K562 (cell line): ENCODE measurements at regions not wholly inside any gene's neighbourhood (a gene's known extent, or its start where the extent isn't known, plus 50 kb on each side); places are given as distances from the start of the nearest gene placed in this dataset.

ENCODE experiments used
- ATF1 ChIP-seq, 2 experiments: fragments of 450-650 bp in 1 of 2; IDR thresholded peaks; 2 replicates each; pipeline ENCODE4 v1.6.1; 2016; ENCODE audit warnings: missing compliant biosample characterization in 1 of 2, missing genetic modification characterization in 1 of 2
- ATF7 ChIP-seq: fragments of 450-650 bp; IDR thresholded peaks from 2 replicates; pipeline ENCODE4 v1.7.1; 2014; ENCODE audit warnings: mild to moderate bottlenecking, moderate library complexity
- CAMTA2 ChIP-seq: fragments of 250-450 bp; sonication (Bioruptor Pico); conservative IDR thresholded peaks from 2 replicates; pipeline ENCODE4 v1.5.1; 2022
- CTCF ChIP-seq, 3 experiments: IDR thresholded peaks in 2 of 3; conservative IDR thresholded peaks in 1 of 3; 2 replicates each; pipeline ENCODE4 v1.5.1; 2011 to 2012; ENCODE audit warnings: low read length in 3 of 3, mild to moderate bottlenecking in 3 of 3, control low read depth in 2 of 3, improper control_type of control experiment in 1 of 3, inconsistent platforms in 1 of 3, low read depth in 1 of 3, mixed read lengths in 1 of 3, moderate library complexity in 1 of 3; ENCODE audit not compliant: insufficient read depth in 2 of 3
- DEAF1 ChIP-seq: fragments of 450-650 bp; formaldehyde crosslinking; IDR thresholded peaks from 2 replicates; pipeline ENCODE4 v1.4.0; 2020; ENCODE audit warnings: mild to moderate bottlenecking, moderate library complexity
- HMG20A ChIP-seq: fragments of 450-650 bp; formaldehyde crosslinking; conservative IDR thresholded peaks from 2 replicates; pipeline ENCODE4 v1.4.0; 2020; ENCODE audit warnings: mild to moderate bottlenecking, mixed read lengths
- LCOR ChIP-seq: sonication (generic); formaldehyde crosslinking; IDR thresholded peaks from 2 replicates; pipeline ENCODE4 v1.8.0; 2022; ENCODE audit warnings: mild to moderate bottlenecking, missing genetic modification reagents
- PRDM10 ChIP-seq: fragments of 450-650 bp; IDR thresholded peaks from 2 replicates; pipeline ENCODE4 v1.6.1; 2018; ENCODE audit not compliant: partially characterized antibody
- ZBTB40 ChIP-seq, 2 experiments: fragments of 450-650 bp in 1 of 2; sonication (generic) in 1 of 2; formaldehyde crosslinking in 1 of 2; IDR thresholded peaks; 2 replicates each; pipeline versions ENCODE4 v1.7.1 to v1.9.0; 2016 to 2022; ENCODE audit warnings: inconsistent platforms in 1 of 2, mild to moderate bottlenecking in 1 of 2, missing genetic modification reagents in 1 of 2
- ZNF354B ChIP-seq: fragments of 250-450 bp; sonication (Bioruptor Pico); IDR thresholded peaks from 2 replicates; pipeline ENCODE4 v1.4.0; 2020

- no peak for TF ChIP-seq ZBTB40 (IDR thresholded peaks at IDR 0.05)
- TF ChIP-seq ZBTB40 (CRISPR knock-in tag; IDR thresholded peaks at IDR 0.05), result no peak
- TF ChIP-seq CTCF (IDR thresholded peaks at IDR 0.05 in 2 of 3, conservative IDR thresholded peaks at IDR 0.05 in 1 of 3; ENCODE audit: insufficient read depth in 2 of 3, low read depth in 1 of 3, low read length in 3 of 3), result peak; percentile 47 to 76 (median 52); a peak in 5 of 6 replicates
- TF ChIP-seq PRDM10, result no peak
- no peak for TF ChIP-seq ATF1 (CRISPR knock-in tag; IDR thresholded peaks at IDR 0.05)
- no peak for TF ChIP-seq ATF1 (tag; IDR thresholded peaks at IDR 0.05)
- no peak for TF ChIP-seq HMG20A (CRISPR knock-in tag)
- TF ChIP-seq ZNF354B (CRISPR knock-in tag), result no peak
- no peak for TF ChIP-seq CAMTA2 (CRISPR knock-in tag)
- peak; percentile 56 for TF ChIP-seq DEAF1 (CRISPR knock-in tag)
- TF ChIP-seq ATF7, result no peak
- no peak for TF ChIP-seq LCOR (CRISPR knock-in tag)
These were observed 61.9 kb upstream of the MAX start (continued) for GRCh38 chr14:65164068-65164824.
